NT2/D1 (cell line): ENCODE measurements at regions not wholly inside any gene's neighbourhood (a gene's known extent, or its start where the extent isn't known, plus 50 kb on each side); places are given as distances from the start of the nearest gene placed in this dataset.

Source experiments
- SUZ12 ChIP-seq: IDR thresholded peaks from 2 replicates; pipeline ENCODE4 v1.6.1; 2011; ENCODE audit not compliant: insufficient read length, insufficient read depth; ENCODE audit errors: extremely low read depth
- YY1 ChIP-seq: IDR thresholded peaks from 2 replicates; pipeline ENCODE4 v1.6.1; 2011; ENCODE audit not compliant: insufficient read length, insufficient read depth
- ZNF274 ChIP-seq: IDR thresholded peaks from 2 replicates; pipeline ENCODE4 v1.6.1; 2011; ENCODE audit warnings: mild to moderate bottlenecking, low read depth, low read length

DNA sequence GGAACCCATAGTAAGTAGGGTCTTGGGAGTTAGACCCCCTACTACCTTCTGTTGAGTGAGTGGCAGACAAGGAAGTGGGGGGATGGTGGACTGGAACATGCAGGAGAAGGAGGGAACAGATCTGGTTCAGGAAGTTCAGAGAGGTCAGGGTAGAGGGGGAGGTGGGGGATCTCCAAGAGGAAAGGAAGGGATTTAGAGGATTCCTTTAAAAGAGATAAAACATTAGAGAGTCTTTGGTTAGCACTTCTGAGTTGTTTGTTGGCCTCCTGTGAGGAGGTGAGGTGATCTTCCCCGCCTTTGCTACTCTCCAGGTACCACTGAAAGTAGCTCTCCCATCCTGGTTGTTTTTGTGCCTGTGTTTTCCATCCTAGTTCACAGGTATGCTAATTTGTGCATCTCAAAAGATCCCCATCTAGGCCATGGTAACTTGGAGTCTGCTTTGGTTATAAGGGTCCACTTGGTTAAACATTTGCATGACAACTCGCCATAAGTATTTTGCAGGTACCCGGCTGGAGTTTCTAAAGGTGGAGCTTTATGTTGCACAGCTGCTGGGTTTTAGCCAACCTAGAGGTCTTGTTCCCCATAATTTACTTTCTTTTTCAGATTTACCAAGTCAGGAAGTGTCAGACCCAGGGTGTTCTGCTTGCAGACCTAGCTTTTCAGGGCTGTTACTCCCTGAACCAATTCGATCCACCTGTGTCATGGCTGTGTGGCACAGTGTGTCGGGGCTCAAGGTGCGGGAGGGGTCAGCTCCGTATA is 79.3 kb upstream of the SORL1 start:
- TF ChIP-seq YY1 (no peak), ZNF274 (no peak), SUZ12 (no peak)
